ENCODE measurements at regions not wholly inside any gene's neighbourhood (a gene's known extent, or its start where the extent isn't known, plus 50 kb on each side); places are given as distances from the start of the nearest gene placed in this dataset.

DNA sequence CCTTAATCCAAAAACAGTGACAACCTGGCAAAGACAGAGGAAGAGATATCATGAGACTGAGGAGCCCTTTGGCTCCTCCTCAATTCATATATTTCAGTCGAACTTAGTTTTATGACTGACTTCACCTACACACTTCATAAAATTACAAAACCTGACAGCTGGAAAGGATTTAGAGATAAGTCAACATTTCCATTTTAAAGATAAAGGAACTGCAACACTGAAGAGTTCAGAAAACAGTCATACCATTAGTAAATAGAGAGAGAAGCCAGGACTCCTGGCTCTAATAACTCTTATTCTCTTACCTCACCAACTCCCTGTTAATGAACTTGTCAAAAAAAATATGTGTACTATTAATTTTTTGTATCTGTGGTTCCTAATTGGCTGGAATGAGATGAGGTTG lies 141.0 kb upstream of the COL1A2 start:
- H2AFZ ChIP-seq (ENCODE audit: low read depth, low read length): no peak overlapping the region
- no peaks in the 10 kb centered on the region for H3K9me3 ChIP-seq (ENCODE audit: low read length)
- peaks cover 3% of the 10 kb centered on the region for H3F3A ChIP-seq (ENCODE audit: insufficient read depth, low read length, poor library complexity, severe bottlenecking)
- H3K27me3 ChIP-seq (ENCODE audit: insufficient read depth, low read depth, low read length): no peaks in the 10 kb centered on the region
- H3K27ac ChIP-seq (ENCODE audit: low read length): no peak overlapping the region
- no peaks in the 10 kb centered on the region for H3K9me2 ChIP-seq (ENCODE audit: insufficient read depth, low read length)
- no peaks in the 10 kb centered on the region for H4K20me1 ChIP-seq (ENCODE audit: insufficient read depth)
- no peak overlapping the region for H3K9ac ChIP-seq (ENCODE audit: low read length)
- no peaks in the 10 kb centered on the region for H3K79me2 ChIP-seq (replicated peaks; ENCODE audit: insufficient read depth, low read length)
- no peak overlapping the region for H3K4me2 ChIP-seq (ENCODE audit: low read length)
- H3K36me3 ChIP-seq (ENCODE audit: insufficient read depth, low read length): no peaks in the 10 kb centered on the region
- TF ChIP-seq SMC3 (conservative IDR thresholded peaks at IDR 0.05; ENCODE audit: poor library complexity) (no peak), RAD21 (conservative IDR thresholded peaks at IDR 0.05) (no peak), CTCF (IDR thresholded peaks at IDR 0.05; ENCODE audit: poor library complexity, severe bottlenecking) (no peak), TAF1 (IDR thresholded peaks at IDR 0.05; ENCODE audit: low read depth) (no peak), MXI1 (conservative IDR thresholded peaks at IDR 0.05; ENCODE audit: poor library complexity, severe bottlenecking) (no peak), EP300 (conservative IDR thresholded peaks at IDR 0.05; ENCODE audit: poor library complexity, severe bottlenecking) (no peak)
- TF ChIP-seq, protein P1, sequence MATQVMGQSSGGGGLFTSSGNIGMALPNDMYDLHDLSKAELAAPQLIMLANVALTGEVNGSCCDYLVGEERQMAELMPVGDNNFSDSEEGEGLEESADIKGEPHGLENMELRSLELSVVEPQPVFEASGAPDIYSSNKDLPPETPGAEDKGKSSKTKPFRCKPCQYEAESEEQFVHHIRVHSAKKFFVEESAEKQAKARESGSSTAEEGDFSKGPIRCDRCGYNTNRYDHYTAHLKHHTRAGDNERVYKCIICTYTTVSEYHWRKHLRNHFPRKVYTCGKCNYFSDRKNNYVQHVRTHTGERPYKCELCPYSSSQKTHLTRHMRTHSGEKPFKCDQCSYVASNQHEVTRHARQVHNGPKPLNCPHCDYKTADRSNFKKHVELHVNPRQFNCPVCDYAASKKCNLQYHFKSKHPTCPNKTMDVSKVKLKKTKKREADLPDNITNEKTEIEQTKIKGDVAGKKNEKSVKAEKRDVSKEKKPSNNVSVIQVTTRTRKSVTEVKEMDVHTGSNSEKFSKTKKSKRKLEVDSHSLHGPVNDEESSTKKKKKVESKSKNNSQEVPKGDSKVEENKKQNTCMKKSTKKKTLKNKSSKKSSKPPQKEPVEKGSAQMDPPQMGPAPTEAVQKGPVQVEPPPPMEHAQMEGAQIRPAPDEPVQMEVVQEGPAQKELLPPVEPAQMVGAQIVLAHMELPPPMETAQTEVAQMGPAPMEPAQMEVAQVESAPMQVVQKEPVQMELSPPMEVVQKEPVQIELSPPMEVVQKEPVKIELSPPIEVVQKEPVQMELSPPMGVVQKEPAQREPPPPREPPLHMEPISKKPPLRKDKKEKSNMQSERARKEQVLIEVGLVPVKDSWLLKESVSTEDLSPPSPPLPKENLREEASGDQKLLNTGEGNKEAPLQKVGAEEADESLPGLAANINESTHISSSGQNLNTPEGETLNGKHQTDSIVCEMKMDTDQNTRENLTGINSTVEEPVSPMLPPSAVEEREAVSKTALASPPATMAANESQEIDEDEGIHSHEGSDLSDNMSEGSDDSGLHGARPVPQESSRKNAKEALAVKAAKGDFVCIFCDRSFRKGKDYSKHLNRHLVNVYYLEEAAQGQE (IDR thresholded peaks at IDR 0.05; ENCODE audit: borderline replicate concordance): no peak
- no peak overlapping the region for H3K4me3 ChIP-seq (ENCODE audit: low read length)

DNA sequence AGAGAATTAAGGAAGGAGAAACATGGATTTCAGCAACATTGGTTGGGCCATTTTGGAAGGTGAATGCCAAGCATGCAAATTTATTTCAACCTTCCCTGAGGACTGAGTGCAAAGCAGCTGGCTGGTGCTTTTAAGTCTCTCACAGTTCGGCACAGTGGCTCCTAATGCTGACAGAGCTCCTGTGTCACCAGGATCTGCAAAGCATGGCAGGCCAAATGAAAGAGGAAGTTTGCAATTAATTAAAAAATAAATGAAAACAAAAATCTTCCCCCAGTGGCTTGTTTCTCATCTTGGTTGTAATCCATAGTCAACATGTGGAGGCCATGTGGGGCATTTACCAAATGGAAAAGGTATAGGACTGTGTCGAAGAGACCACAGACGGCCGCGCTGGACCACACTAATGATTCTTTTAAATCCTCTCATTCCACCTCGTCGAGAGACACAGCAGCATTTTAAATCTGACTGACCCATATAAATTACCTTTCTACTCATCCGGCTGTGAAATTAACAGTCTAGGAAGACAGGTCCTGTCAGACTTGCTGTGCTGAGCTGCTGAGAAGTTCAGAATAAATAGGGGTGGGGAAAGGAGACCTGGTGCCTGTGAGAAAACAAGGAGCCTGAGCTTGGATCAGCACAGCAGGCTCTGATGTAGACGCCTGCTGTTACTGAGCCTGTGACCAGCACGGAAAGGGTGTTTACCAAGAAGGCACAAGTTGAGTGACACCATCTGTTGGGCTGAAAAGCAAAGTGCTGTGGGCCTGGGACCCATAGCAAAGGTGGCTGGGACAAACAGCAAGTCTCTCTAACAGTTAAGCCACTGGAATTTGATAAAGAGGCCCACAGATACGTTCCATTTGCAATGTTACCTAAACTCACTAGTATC lies 136.0 kb upstream of the COL1A2 start:
- H3F3A ChIP-seq (ENCODE audit: insufficient read depth, low read length, poor library complexity, severe bottlenecking): peaks cover 3% of the 10 kb centered on the region
- no peaks in the 10 kb centered on the region for H3K9me3 ChIP-seq (ENCODE audit: low read length)
- no peak overlapping the region for H3K4me2 ChIP-seq (ENCODE audit: low read length)
- H3K9ac ChIP-seq (ENCODE audit: low read length): no peak overlapping the region
- H3K27ac ChIP-seq (ENCODE audit: low read length): peak overlapping the region; percentile 26
- TF ChIP-seq TAF1 (IDR thresholded peaks at IDR 0.05; ENCODE audit: low read depth): no peak
- TF ChIP-seq, protein P1 (IDR thresholded peaks at IDR 0.05; ENCODE audit: borderline replicate concordance): no peak
- no peak for TF ChIP-seq CTCF (IDR thresholded peaks at IDR 0.05; ENCODE audit: poor library complexity, severe bottlenecking)
- no peak for TF ChIP-seq SMC3 (conservative IDR thresholded peaks at IDR 0.05; ENCODE audit: poor library complexity)
- TF ChIP-seq MXI1 (conservative IDR thresholded peaks at IDR 0.05; ENCODE audit: poor library complexity, severe bottlenecking): no peak
- TF ChIP-seq EP300 (conservative IDR thresholded peaks at IDR 0.05; ENCODE audit: poor library complexity, severe bottlenecking): no peak
- no peak for TF ChIP-seq EZH2 (IDR thresholded peaks at IDR 0.05; ENCODE audit: borderline replicate concordance, insufficient read depth, low read length, poor library complexity, severe bottlenecking)
- no peak for TF ChIP-seq RAD21 (conservative IDR thresholded peaks at IDR 0.05)
- TF ChIP-seq POLR2AphosphoS5 (IDR thresholded peaks at IDR 0.05): no peak
- H4K20me1 ChIP-seq (ENCODE audit: insufficient read depth): no peaks in the 10 kb centered on the region
- no peaks in the 10 kb centered on the region for H3K79me2 ChIP-seq (replicated peaks; ENCODE audit: insufficient read depth, low read length)
- no peaks in the 10 kb centered on the region for H3K36me3 ChIP-seq (ENCODE audit: insufficient read depth, low read length)
- H2AFZ ChIP-seq (ENCODE audit: low read depth, low read length): no peak overlapping the region
- H3K9me2 ChIP-seq (ENCODE audit: insufficient read depth, low read length): no peaks in the 10 kb centered on the region
- no peaks in the 10 kb centered on the region for H3K27me3 ChIP-seq (ENCODE audit: insufficient read depth, low read depth, low read length)
- H3K4me3 ChIP-seq (ENCODE audit: low read length): no peak overlapping the region
